ENCODE measurements at regions not wholly inside any gene's neighbourhood (a gene's known extent, or its start where the extent isn't known, plus 50 kb on each side); places are given as distances from the start of the nearest gene placed in this dataset.

- TF ChIP-seq REST (IDR thresholded peaks at IDR 0.05; ENCODE audit: low read depth, low read length) (no peak), CTCF (IDR thresholded peaks at IDR 0.05) (no peak), POLR2AphosphoS5 (IDR thresholded peaks at IDR 0.05; ENCODE audit: low read depth, low read length) (no peak)
Measured at GRCh38 chr14:65943916-65944410, 531.4 kb downstream of the FUT8 start.

All from SK-N-SH (cell line).